GM12891 (cell line): ENCODE measurements at regions not wholly inside any gene's neighbourhood (a gene's known extent, or its start where the extent isn't known, plus 50 kb on each side); places are given as distances from the start of the nearest gene placed in this dataset.

Experiments
- DNase-seq: peaks from one replicate; pipeline ENCODE4 v3.0.0; 2011; ENCODE audit warnings: low spot score; ENCODE audit not compliant: insufficient read length
- FAIRE-seq: peaks from 2 replicates; lab custom pipeline; 2011; peaks lifted over from hg19 to GRCh38; lab: Jason Lieb, UNC
- PAX5 ChIP-seq: IDR thresholded peaks from 2 replicates; pipeline ENCODE4 v1.6.1; 2011; ENCODE audit warnings: low read length, moderate library complexity, mild to moderate bottlenecking; ENCODE audit not compliant: insufficient read depth, severe bottlenecking
- POLR2A ChIP-seq: IDR thresholded peaks from 2 replicates; pipeline ENCODE4 v1.6.1; 2011; ENCODE audit warnings: low read depth, low read length, control low read depth
- POLR2AphosphoS5 ChIP-seq: IDR thresholded peaks from 2 replicates; pipeline ENCODE4 v1.6.1; 2011; ENCODE audit warnings: low read depth, low read length, control low read depth
- POU2F2 ChIP-seq: IDR thresholded peaks from 2 replicates; pipeline ENCODE4 v1.6.1; 2011; ENCODE audit warnings: low read depth, mild to moderate bottlenecking, control low read depth, low read length, moderate library complexity
- SPI1 ChIP-seq: IDR thresholded peaks from 2 replicates; pipeline ENCODE4 v1.6.1; 2011; ENCODE audit warnings: low read depth, low read length, control low read depth
- TAF1 ChIP-seq: IDR thresholded peaks from 2 replicates; pipeline ENCODE4 v1.6.1; 2011; ENCODE audit warnings: low read depth, low read length, control low read depth

DNA sequence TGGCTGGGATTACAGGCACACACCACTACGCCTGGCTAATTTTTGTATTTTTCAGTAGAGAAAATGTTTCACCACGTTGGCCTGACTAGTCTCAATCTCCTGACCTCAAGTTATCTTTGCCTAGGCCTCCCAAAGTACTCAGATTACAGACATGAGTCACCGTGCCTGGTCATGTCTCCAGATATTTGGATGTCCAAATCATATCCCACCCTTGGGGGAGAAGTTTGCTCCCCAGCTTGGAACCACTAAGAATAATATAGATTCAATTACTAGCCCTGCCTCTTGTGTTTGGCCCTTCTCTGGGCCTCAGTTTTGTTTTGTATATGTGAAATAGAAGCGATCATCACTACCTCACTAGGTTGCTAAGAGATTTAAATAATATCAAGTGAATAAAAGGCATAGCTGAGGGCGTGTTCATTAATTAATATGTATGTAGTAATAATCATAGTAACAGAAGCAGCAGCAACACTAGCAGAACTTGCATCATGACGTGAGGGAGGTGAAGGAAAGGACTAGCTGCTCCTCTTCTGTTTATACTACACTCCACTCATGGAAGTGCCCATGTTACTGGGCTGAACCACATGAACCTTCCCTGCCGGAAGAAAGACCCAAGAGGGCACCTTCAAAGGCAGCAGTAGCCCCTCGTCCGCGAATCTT lies 253.6 kb upstream of the XYLT1 start:
- no peak for FAIRE-seq
- DNase-seq: no peak
- TF ChIP-seq PAX5: no peak
- no peak for TF ChIP-seq POU2F2
- no peak for TF ChIP-seq POLR2AphosphoS5
- TF ChIP-seq SPI1: no peak
- no peak for TF ChIP-seq POLR2A
- no peak for TF ChIP-seq TAF1

GRCh38 chr16:17723531-17724134 lies 252.9 kb upstream of the XYLT1 start:
- DNase-seq (no peak), FAIRE-seq (no peak)
- TF ChIP-seq POLR2A (no peak), PAX5 (no peak), POU2F2 (no peak), TAF1 (no peak), SPI1 (no peak), POLR2AphosphoS5 (no peak)

GRCh38 chr16:17718495-17718894 lies 247.7 kb upstream of the XYLT1 start:
- no peak for FAIRE-seq
- TF ChIP-seq POU2F2 (no peak), PAX5 (no peak), SPI1 (no peak), POLR2A (no peak), TAF1 (no peak), POLR2AphosphoS5 (no peak)
- DNase-seq: no peak

- DNase-seq (no peak), FAIRE-seq (no peak)
- TF ChIP-seq PAX5 (no peak), POU2F2 (no peak), POLR2A (no peak)
Observed at GRCh38 chr16:17705847-17706246, 235.1 kb upstream of the XYLT1 start.

DNA sequence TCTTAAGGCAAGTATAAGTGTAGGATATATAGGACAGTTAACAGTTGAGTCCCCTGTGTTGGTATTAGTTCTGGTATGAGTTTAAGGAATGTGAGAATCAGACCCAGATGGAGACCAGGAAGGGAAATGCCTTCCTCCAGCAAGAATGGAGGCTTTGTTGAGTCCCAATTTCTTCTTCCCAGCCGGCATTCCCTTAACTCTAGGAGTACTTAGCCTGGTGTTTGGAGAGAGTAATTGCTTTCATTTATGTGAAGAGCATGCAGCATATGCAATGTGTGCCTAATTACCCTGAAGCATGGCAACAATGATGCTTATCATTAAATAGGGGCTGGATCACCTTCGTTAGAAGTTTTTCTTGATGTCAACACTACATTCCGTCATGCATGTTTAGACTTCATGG lies 225.9 kb upstream of the XYLT1 start:
- DNase-seq (no peak), FAIRE-seq (no peak)
- no peak for TF ChIP-seq TAF1
- no peak for TF ChIP-seq PAX5
- no peak for TF ChIP-seq POLR2AphosphoS5
- no peak for TF ChIP-seq POLR2A
- no peak for TF ChIP-seq POU2F2
- TF ChIP-seq SPI1: no peak

GRCh38 chr16:17692484-17692883 lies 221.7 kb upstream of the XYLT1 start:
- FAIRE-seq (no peak), DNase-seq (no peak)
- TF ChIP-seq TAF1 (no peak), SPI1 (no peak), POLR2AphosphoS5 (no peak), POLR2A (no peak), POU2F2 (no peak), PAX5 (no peak)

DNA sequence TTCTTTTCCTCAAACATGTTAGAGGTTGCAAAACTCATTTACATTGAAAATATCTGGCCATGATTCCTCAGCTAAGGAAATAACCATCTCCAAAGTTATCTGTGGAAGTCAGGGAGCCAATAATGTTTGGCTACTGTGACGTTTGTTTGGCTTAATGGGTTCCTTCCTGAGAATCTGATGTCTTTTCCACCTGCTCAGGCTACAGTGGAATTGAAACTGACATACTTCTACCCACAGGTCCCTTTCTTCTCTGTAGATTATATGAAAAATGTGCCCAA lies 221.1 kb upstream of the XYLT1 start:
- no peak for FAIRE-seq
- TF ChIP-seq SPI1 (no peak), POLR2AphosphoS5 (no peak), POLR2A (no peak), PAX5 (no peak), POU2F2 (no peak), TAF1 (no peak)
- no peak for DNase-seq

DNA sequence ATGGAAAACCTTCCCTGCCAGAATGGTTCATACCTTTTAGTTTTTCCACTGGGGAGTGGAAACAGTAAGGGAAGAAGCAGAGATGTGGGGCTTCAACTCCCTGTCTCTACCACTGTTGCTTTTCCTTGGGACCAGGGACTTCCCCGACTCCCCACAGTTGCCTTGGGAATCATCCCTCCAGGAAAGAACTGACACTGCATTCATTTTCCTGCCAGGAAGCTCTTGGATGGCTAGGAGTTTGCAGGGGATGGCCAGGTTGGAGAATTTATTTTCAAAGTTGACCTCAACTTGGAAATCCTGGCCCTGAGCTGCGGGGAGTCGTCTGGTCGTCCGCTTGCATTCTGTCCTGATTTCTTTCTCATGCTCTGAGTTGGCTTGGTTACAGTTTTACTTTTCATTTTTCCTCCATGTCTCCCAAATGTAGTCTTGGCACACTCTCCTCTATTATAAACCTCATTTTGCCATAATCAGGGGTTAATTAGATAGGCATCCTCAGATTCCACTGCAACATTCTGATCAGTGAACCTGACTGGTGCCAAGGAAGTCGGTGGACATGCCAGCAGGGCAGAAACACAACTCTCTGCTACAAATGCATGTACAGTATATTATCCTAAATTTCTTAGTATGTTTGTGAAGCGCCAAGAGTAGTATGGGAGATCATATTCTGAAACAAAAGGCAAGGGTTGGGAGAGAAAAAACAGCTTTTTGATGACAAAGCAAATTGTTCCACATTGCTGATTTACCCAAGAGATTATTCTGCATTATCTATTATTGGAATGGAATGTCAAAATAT lies 220.5 kb upstream of the XYLT1 start:
- TF ChIP-seq POLR2AphosphoS5 (no peak), POU2F2 (no peak), SPI1 (no peak), TAF1 (no peak), POLR2A (no peak), PAX5 (no peak)
- no peak for DNase-seq
- no peak for FAIRE-seq

- FAIRE-seq (no peak), DNase-seq (no peak)
- no peak for TF ChIP-seq POLR2A
- TF ChIP-seq POU2F2: no peak
- TF ChIP-seq SPI1: no peak
- TF ChIP-seq POLR2AphosphoS5: no peak
- no peak for TF ChIP-seq TAF1
- no peak for TF ChIP-seq PAX5
Observed at GRCh38 chr16:17685447-17685846, 214.7 kb upstream of the XYLT1 start.
